Endodermal cell (in vitro differentiated cells): ENCODE measurements at regions not wholly inside any gene's neighbourhood (a gene's known extent, or its start where the extent isn't known, plus 50 kb on each side); places are given as distances from the start of the nearest gene placed in this dataset.

Experiments used
- DNase-seq: peaks from one replicate; pipeline ENCODE4 v3.0.0-alpha.2; 2017
- H3K27ac ChIP-seq: 2 replicates; pipeline ENCODE4 v1.5.1; 2013; ENCODE audit warnings: mild to moderate bottlenecking, low read depth, low read length, moderate library complexity
- H3K27me3 ChIP-seq: 2 replicates; pipeline ENCODE4 v1.6.1; 2013; ENCODE audit warnings: mild to moderate bottlenecking, low read length, moderate library complexity; ENCODE audit not compliant: insufficient read depth, control insufficient read depth, poor library complexity, severe bottlenecking
- H3K36me3 ChIP-seq: 2 replicates; pipeline ENCODE4 v1.7.0; 2013; ENCODE audit warnings: mild to moderate bottlenecking, low read length, moderate library complexity; ENCODE audit not compliant: control insufficient read depth, insufficient read depth
- H3K4me1 ChIP-seq: one replicate; pipeline ENCODE4 v1.7.0; 2013; ENCODE audit warnings: low read length; ENCODE audit not compliant: control insufficient read depth, insufficient read depth
- H3K4me3 ChIP-seq: 2 replicates; pipeline ENCODE4 v1.5.1; 2013; ENCODE audit warnings: mild to moderate bottlenecking, low read length, moderate library complexity
- H3K9ac ChIP-seq: 2 replicates; pipeline ENCODE4 v1.6.1; 2013; ENCODE audit warnings: mild to moderate bottlenecking, low read length, moderate library complexity; ENCODE audit not compliant: poor library complexity, severe bottlenecking; ENCODE audit errors: extremely low read depth
- H3K9me3 ChIP-seq: 2 replicates; pipeline ENCODE4 v1.6.1; 2013; ENCODE audit warnings: mild to moderate bottlenecking, low read length, moderate library complexity; ENCODE audit not compliant: control insufficient read depth
- H3K27ac Mint-ChIP-seq: 2 replicates; pipeline ENCODE4 v1.8.0; 2020; ENCODE audit warnings: mixed read lengths
- H3K27me3 Mint-ChIP-seq: 2 replicates; pipeline ENCODE4 v1.8.0; 2021; ENCODE audit warnings: mild to moderate bottlenecking, mixed read lengths; ENCODE audit not compliant: insufficient read depth
- H3K36me3 Mint-ChIP-seq: 2 replicates; pipeline ENCODE4 v1.8.0; 2020; ENCODE audit warnings: low read depth, mixed read lengths
- H3K4me1 Mint-ChIP-seq: 2 replicates; pipeline ENCODE4 v1.8.0; 2020; ENCODE audit warnings: mixed read lengths
- H3K4me3 Mint-ChIP-seq: 2 replicates; pipeline ENCODE4 v1.8.0; 2020; ENCODE audit warnings: mild to moderate bottlenecking, moderate library complexity, mixed read lengths
- H3K9me3 Mint-ChIP-seq: 2 replicates; pipeline ENCODE4 v1.8.0; 2020; ENCODE audit warnings: mild to moderate bottlenecking, mixed read lengths
- CTCF ChIP-seq: fragments of 200-600 bp; sonication (generic); conservative IDR thresholded peaks from 2 replicates; pipeline ENCODE4 v1.5.0; 2021; ENCODE audit warnings: antibody characterized with exemption, mild to moderate bottlenecking
- whole genome bisulfite sequencing, 2 experiments: methylation state at CpG; one replicate each; pipeline versions ENCODE4 v1.1.5 to v1.1.7; 2013; ENCODE audit warnings: missing lambda C conversion rate in 2 of 2, mixed read lengths in 1 of 2; ENCODE audit not compliant: insufficient coverage in 1 of 2, insufficient read length in 1 of 2; 5-methylcytosine and 5-hydroxymethylcytosine counted together

DNA sequence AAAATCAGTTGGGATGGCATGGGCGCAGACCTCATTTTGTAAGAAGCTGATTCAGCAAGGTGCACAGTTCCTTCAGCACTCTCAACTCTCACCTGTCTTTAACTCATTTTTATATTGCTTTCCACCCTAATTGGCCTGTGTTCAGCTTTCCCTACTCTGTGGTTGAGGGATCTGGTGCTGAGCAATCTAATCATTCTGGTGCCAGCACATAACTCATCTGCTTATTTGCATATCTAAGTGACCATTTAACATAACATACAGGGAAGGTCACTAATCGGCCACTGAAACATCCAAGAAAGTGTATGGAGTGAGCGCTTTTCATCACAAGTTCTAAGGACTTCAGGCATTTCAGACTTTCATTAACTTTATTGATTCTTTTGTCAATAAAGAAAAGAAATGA, 303.4 kb upstream of the ROPN1 start:
- H3K36me3 Mint-ChIP-seq, result no peaks in the 10 kb centered on the region
- no peak overlapping the region for H3K4me3 ChIP-seq
- H3K9me3 Mint-ChIP-seq, result no peaks in the 10 kb centered on the region
- no peak overlapping the region for H3K9ac ChIP-seq
- DNase-seq, result no peak
- H3K4me3 Mint-ChIP-seq, result no peak overlapping the region
- no peaks in the 10 kb centered on the region for H3K4me1 Mint-ChIP-seq
- peaks cover 4% of the 10 kb centered on the region for H3K27me3 ChIP-seq
- H3K4me1 ChIP-seq, result peaks cover 3% of the 10 kb centered on the region
- TF ChIP-seq CTCF, result no peak
- WGBS, 2 experiments, result 90 to 100% methylated on average over 1 to 3 of the region's 3 CpGs
- H3K27ac ChIP-seq, result no peak overlapping the region
- H3K27ac Mint-ChIP-seq, result no peak overlapping the region
- peaks cover 6% of the 10 kb centered on the region for H3K27me3 Mint-ChIP-seq
- no peaks in the 10 kb centered on the region for H3K36me3 ChIP-seq
- no peaks in the 10 kb centered on the region for H3K9me3 ChIP-seq

DNA sequence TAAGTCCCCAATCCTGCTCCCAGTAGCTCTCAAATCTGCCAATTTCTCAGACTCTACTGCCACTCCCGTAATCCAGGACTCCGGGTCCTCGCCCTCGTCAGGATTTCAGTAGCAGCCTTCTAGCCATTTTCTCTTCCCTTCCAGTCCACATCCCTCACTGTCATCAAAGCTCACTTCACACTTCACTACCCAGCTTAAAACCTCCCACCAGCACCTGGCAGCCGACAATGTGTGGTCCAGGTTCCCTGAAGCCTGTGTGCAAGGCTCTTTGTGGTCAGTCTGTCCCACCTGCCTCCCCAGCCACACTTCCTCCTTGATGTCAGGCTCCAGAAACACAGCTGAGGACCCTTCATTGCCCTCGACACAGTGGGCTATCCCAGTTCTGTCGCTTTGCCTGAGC, 304.5 kb upstream of the ROPN1 start:
- WGBS, 2 experiments, result 93 to 94% methylated on average over 7 of the region's 7 CpGs
- Histone ChIP-seq H3K4me3 (no peak overlapping the region), H3K9ac (no peak overlapping the region), H3K9me3 (no peaks in the 10 kb centered on the region), H3K4me1 (peaks cover 3% of the 10 kb centered on the region), H3K27me3 (no peaks in the 10 kb centered on the region), H3K27ac (no peak overlapping the region), H3K36me3 (no peaks in the 10 kb centered on the region)
- Mint-ChIP-seq H3K27ac (no peak overlapping the region), H3K4me1 (no peaks in the 10 kb centered on the region), H3K4me3 (no peak overlapping the region), H3K36me3 (no peaks in the 10 kb centered on the region), H3K9me3 (no peaks in the 10 kb centered on the region), H3K27me3 (peaks cover 6% of the 10 kb centered on the region)
- no peak for DNase-seq
- no peak for TF ChIP-seq CTCF

DNA sequence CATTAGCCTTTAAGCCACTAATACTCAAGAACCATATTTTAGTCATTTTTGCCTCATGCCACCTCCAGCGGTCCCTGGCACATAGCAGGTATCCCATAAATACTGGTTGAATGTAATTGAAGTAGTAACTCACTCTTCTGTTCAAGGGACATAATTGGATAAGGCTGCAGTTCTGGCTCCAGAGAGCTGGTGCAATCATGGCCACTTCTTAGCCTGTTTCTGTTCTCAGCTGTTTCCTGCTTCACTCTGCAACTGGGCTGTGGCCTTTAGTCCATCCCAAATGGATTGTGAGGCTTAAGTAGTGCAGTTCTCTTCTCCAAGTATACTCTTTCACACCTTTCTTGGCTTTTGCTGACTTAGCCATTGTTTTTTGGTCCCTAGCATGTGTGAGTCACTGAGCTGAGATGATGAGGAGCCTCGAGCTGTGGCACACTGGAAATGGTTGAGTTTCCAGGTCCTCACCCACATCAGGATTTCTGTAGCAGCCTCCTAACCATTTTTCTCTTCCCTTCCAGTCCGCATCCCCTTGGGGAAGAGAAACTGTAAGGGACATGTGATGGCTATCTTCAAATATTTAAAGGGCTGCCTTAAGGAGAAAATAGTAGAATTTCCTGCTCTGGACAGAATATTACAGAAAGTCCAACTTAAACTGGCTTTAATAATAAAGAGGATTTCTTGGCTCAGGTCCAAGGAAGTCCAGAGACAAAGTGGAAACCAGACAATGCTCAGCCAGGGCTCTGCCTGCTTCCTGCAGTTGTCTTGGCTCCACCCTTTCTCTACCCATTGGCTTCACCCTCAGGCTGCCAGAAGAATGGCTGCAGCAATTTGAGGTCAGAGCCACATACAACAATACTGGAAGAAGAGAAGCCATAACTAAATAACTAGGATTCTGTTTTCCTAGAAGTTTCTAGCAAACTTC, 305.4 kb upstream of the ROPN1 start:
- no peak for DNase-seq
- Histone ChIP-seq H3K4me3 (no peak overlapping the region), H3K36me3 (no peaks in the 10 kb centered on the region), H3K9me3 (no peaks in the 10 kb centered on the region), H3K9ac (no peak overlapping the region), H3K4me1 (peaks cover 3% of the 10 kb centered on the region), H3K27me3 (no peaks in the 10 kb centered on the region), H3K27ac (no peak overlapping the region)
- 83 to 89% methylated on average over 1 to 3 of the region's 3 CpGs for WGBS, 2 experiments
- Mint-ChIP-seq H3K9me3 (no peaks in the 10 kb centered on the region), H3K36me3 (no peaks in the 10 kb centered on the region), H3K4me3 (no peak overlapping the region), H3K27me3 (peaks cover 6% of the 10 kb centered on the region), H3K27ac (no peak overlapping the region), H3K4me1 (no peaks in the 10 kb centered on the region)
- no peak for TF ChIP-seq CTCF
